HEK293T (cell line): ENCODE measurements at regions not wholly inside any gene's neighbourhood (a gene's known extent, or its start where the extent isn't known, plus 50 kb on each side); places are given as distances from the start of the nearest gene placed in this dataset.
A peak's percentile ranks its signal among the peaks of the same experiment; 100 is the strongest.

Experiments used
- CTCF ChIA-PET: fragments of 350-600 bp; formaldehyde crosslinking; extraction: SDS; loops from one replicate; lab custom pipeline; 2021; ENCODE audit warnings: antibody characterized with exemption, inconsistent platforms; lab: Yijun Ruan, JAX
- POLR2A ChIA-PET: fragments of 350-600 bp; formaldehyde crosslinking; extraction: SDS; loops from one replicate; lab custom pipeline; 2020; ENCODE audit warnings: antibody characterized with exemption, inconsistent platforms; lab: Yijun Ruan, JAX
- DNase-seq: peaks from one replicate; pipeline ENCODE4 v3.0.0; 2012; ENCODE audit warnings: mixed read lengths; ENCODE audit errors: extremely low spot score
- ARNT ChIP-seq: fragments of 450-650 bp; IDR thresholded peaks from 2 replicates; pipeline ENCODE4 v1.6.1; 2017; ENCODE audit warnings: mild to moderate bottlenecking
- BHLHE40 ChIP-seq: fragments of 450-650 bp; IDR thresholded peaks from 2 replicates; pipeline ENCODE4 v1.6.1; 2016; ENCODE audit warnings: mild to moderate bottlenecking, moderate library complexity, borderline replicate concordance
- CTBP1 ChIP-seq: fragments of 450-650 bp; IDR thresholded peaks from 2 replicates; pipeline ENCODE4 v1.6.1; 2016; ENCODE audit warnings: borderline replicate concordance
- ELF4 ChIP-seq: fragments of 450-650 bp; IDR thresholded peaks from 2 replicates; pipeline ENCODE4 v1.6.1; 2017; ENCODE audit warnings: antibody characterized with exemption
- FOXA1 ChIP-seq: fragments of 450-650 bp; IDR thresholded peaks from 2 replicates; pipeline ENCODE4 v1.6.1; 2016; ENCODE audit warnings: mild to moderate bottlenecking
- FOXK2 ChIP-seq: fragments of 450-650 bp; IDR thresholded peaks from 2 replicates; pipeline ENCODE4 v1.6.1; 2016; ENCODE audit warnings: mild to moderate bottlenecking
- FOXM1 ChIP-seq: fragments of 450-650 bp; IDR thresholded peaks from 2 replicates; pipeline ENCODE4 v1.6.1; 2017; ENCODE audit warnings: mild to moderate bottlenecking, borderline replicate concordance
- HDGF ChIP-seq: fragments of 450-650 bp; IDR thresholded peaks from 2 replicates; pipeline ENCODE4 v1.6.1; 2017; ENCODE audit warnings: antibody characterized with exemption, borderline replicate concordance
- L3MBTL2 ChIP-seq: fragments of 450-650 bp; conservative IDR thresholded peaks from 2 replicates; pipeline ENCODE4 v1.6.1; 2016; ENCODE audit warnings: mild to moderate bottlenecking
- LEF1 ChIP-seq: fragments of 450-650 bp; IDR thresholded peaks from 2 replicates; pipeline ENCODE4 v1.6.1; 2017; ENCODE audit warnings: mild to moderate bottlenecking, borderline replicate concordance
- NFRKB ChIP-seq: fragments of 450-650 bp; IDR thresholded peaks from 2 replicates; pipeline ENCODE4 v1.6.1; 2016; ENCODE audit warnings: mild to moderate bottlenecking, moderate library complexity
- PKNOX1 ChIP-seq: fragments of 450-650 bp; IDR thresholded peaks from 2 replicates; pipeline ENCODE4 v1.6.1; 2016
- SP1 ChIP-seq: fragments of 450-650 bp; IDR thresholded peaks from 2 replicates; pipeline ENCODE4 v1.6.1; 2017
- SUZ12 ChIP-seq: fragments of 450-650 bp; IDR thresholded peaks from 2 replicates; pipeline ENCODE4 v1.6.1; 2016; ENCODE audit warnings: mild to moderate bottlenecking
- TARDBP ChIP-seq: fragments of 450-650 bp; IDR thresholded peaks from 2 replicates; pipeline ENCODE4 v1.6.1; 2016
- ZNF384 ChIP-seq: fragments of 450-650 bp; IDR thresholded peaks from 2 replicates; pipeline ENCODE4 v1.6.1; 2016

- DNase-seq = no peak
- ChIA-PET CTCF (no interaction called here), POLR2A (no interaction called here)
- TF ChIP-seq L3MBTL2 = no peak
- TF ChIP-seq PKNOX1 = 0 out of 2 replicates have a peak, but pooled peaks have one; percentile 14
- TF ChIP-seq HDGF = no peak
- no peak for TF ChIP-seq FOXA1
- TF ChIP-seq CTBP1 = no peak
- no peak for TF ChIP-seq FOXK2
- no peak for TF ChIP-seq SUZ12
Observed at GRCh38 chr4:20532116-20532790, 168.0 kb upstream of the PACRGL start.

GRCh38 chr4:20532871-20533870 lies 167.1 kb upstream of the PACRGL start:
- ChIA-PET POLR2A (no interaction called here), CTCF (no interaction called here)
- DNase-seq = no peak

DNA sequence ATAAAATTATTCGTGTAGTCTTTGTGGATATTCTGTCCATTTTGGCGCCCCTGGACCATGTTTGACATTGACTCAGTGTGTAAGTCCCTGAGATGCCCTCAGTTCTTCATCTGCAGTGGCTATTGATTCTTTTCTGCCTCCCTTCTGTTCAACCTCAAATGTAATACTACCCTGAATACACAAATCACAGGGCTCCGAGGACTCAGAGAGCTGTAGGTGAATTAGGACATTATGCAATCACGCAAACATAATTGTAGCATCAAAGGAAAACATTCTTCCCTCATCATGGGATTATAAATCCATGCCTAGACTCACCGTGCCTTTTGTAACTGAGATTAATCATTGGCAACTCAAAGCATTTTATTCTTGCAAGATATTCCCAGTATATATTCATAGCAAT lies 161.4 kb upstream of the PACRGL start:
- CTCF ChIA-PET = interaction anchor here (0.6 kb wide), 2 partner anchors 10 to 48 kb away, joined by 4 read pairs; no protein-coding TSS in a partner anchor
- POLR2A ChIA-PET = no interaction called here
- DNase-seq = no peak
- TF ChIP-seq ELF4 = no peak
- TF ChIP-seq SUZ12 = no peak
- no peak for TF ChIP-seq FOXA1
- TF ChIP-seq LEF1 = no peak
- TF ChIP-seq HDGF = no peak
- no peak for TF ChIP-seq TARDBP
- TF ChIP-seq SP1 = no peak
- no peak for TF ChIP-seq NFRKB
- TF ChIP-seq FOXK2 = no peak
- TF ChIP-seq FOXM1 = no peak
- no peak for TF ChIP-seq L3MBTL2
- TF ChIP-seq PKNOX1 = no peak
- no peak for TF ChIP-seq CTBP1
- no peak for TF ChIP-seq ARNT
- no peak for TF ChIP-seq ZNF384
- no peak for TF ChIP-seq BHLHE40

More at GRCh38 chr4:20532871-20533870, 167.1 kb upstream of the PACRGL start:
- TF ChIP-seq FOXK2 (no peak), FOXM1 (no peak), BHLHE40 (no peak), TARDBP (no peak), HDGF (no peak), CTBP1 (no peak), FOXA1 (no peak), ZNF384 (no peak), SP1 (no peak), LEF1 (no peak), ARNT (no peak), PKNOX1 (no peak)

DNA sequence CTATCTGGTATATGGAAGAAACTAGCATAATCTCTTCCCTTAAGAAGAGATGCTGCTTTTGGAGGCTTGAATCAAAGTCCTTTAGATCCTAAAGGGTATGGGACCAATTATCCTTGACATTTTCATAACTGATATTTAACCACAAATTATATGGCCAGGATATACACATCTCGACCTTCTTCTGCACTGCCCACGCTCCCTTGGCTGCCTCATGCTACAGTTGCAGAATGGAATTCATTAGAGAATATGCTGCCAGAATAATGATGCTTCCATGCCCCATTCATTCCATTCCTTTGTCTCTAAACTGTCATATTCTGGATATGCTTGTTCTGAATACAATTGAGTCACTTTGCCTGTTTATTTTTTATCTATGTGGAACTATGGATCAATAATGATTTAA lies 157.1 kb upstream of the PACRGL start:
- no peak for DNase-seq
- CTCF ChIA-PET = no interaction called here
- no peak for TF ChIP-seq HDGF
- no peak for TF ChIP-seq TARDBP
- no peak for TF ChIP-seq SP1
- no peak for TF ChIP-seq FOXK2
- no peak for TF ChIP-seq CTBP1
- TF ChIP-seq NFRKB = no peak
- TF ChIP-seq PKNOX1 = no peak
- POLR2A ChIA-PET = no interaction called here

- ChIA-PET CTCF (interaction anchor here (0.6 kb wide), 1 partner anchor 60 kb away, joined by 3 read pairs; no protein-coding TSS in a partner anchor), POLR2A (no interaction called here)
- TF ChIP-seq PKNOX1 (no peak), BHLHE40 (no peak), SUZ12 (no peak), L3MBTL2 (no peak), ELF4 (no peak), SP1 (no peak), ARNT (no peak), FOXK2 (no peak), LEF1 (no peak), CTBP1 (no peak), NFRKB (no peak), ZNF384 (no peak)
- peak; percentile 15 for DNase-seq
Observed at GRCh38 chr4:20544645-20545044, 155.6 kb upstream of the PACRGL start.
